Epidermal melanocyte (primary cell): ENCODE measurements at regions not wholly inside any gene's neighbourhood (a gene's known extent, or its start where the extent isn't known, plus 50 kb on each side); places are given as distances from the start of the nearest gene placed in this dataset.

ENCODE experiments used
- DNase-seq: peaks from one replicate; pipeline ENCODE4 v3.0.0; 2011; ENCODE audit warnings: low spot score; ENCODE audit not compliant: insufficient read length

- DNase-seq = no peak
Measured at GRCh38 chr15:96578393-96578792, 247.9 kb downstream of the NR2F2 start.

GRCh38 chr15:96581371-96581770 lies 250.9 kb downstream of the NR2F2 start:
- no peak for DNase-seq

GRCh38 chr15:96582473-96582872 lies 252.0 kb downstream of the NR2F2 start:
- no peak for DNase-seq

GRCh38 chr15:96583671-96584070 lies 253.2 kb downstream of the NR2F2 start:
- DNase-seq = no peak

- DNase-seq = no peak
Measured at GRCh38 chr15:96585484-96586386, 255.2 kb downstream of the NR2F2 start.

GRCh38 chr15:96586901-96587300 lies 256.4 kb downstream of the NR2F2 start:
- DNase-seq = no peak

GRCh38 chr15:96589864-96590263 lies 259.4 kb downstream of the NR2F2 start:
- no peak for DNase-seq

- DNase-seq = no peak
Measured at GRCh38 chr15:96593735-96594134, 263.2 kb downstream of the NR2F2 start.

- no peak for DNase-seq
Measured at GRCh38 chr15:96595951-96596350, 265.5 kb downstream of the NR2F2 start.

- no peak for DNase-seq
Measured at GRCh38 chr15:96598514-96598913, 268.0 kb downstream of the NR2F2 start.

- no peak for DNase-seq
Measured at GRCh38 chr15:96599268-96599667, 268.8 kb downstream of the NR2F2 start.

GRCh38 chr15:96600350-96600749 lies 269.9 kb downstream of the NR2F2 start:
- no peak for DNase-seq

- DNase-seq = no peak
Measured at GRCh38 chr15:96606617-96607016, 276.1 kb downstream of the NR2F2 start.

- no peak for DNase-seq
Measured at GRCh38 chr15:96610757-96611156, 280.3 kb downstream of the NR2F2 start.

GRCh38 chr15:96612917-96613316 lies 282.4 kb downstream of the NR2F2 start:
- no peak for DNase-seq

- no peak for DNase-seq
Measured at GRCh38 chr15:96619174-96619573, 288.7 kb downstream of the NR2F2 start.

GRCh38 chr15:96622714-96623113 lies 292.2 kb downstream of the NR2F2 start:
- DNase-seq = no peak

- DNase-seq = no peak
Measured at GRCh38 chr15:96625256-96625655, 294.8 kb downstream of the NR2F2 start.

GRCh38 chr15:96627031-96627568 lies 296.6 kb downstream of the NR2F2 start:
- no peak for DNase-seq

- DNase-seq = no peak
Measured at GRCh38 chr15:96629511-96629910, 299.0 kb downstream of the NR2F2 start.

GRCh38 chr15:96638793-96639192 lies 308.3 kb downstream of the NR2F2 start:
- no peak for DNase-seq

- no peak for DNase-seq
Measured at GRCh38 chr15:96645796-96646195, 315.3 kb downstream of the NR2F2 start.

- no peak for DNase-seq
Measured at GRCh38 chr15:96648866-96649265, 318.4 kb downstream of the NR2F2 start.
